Vagina (tissue), 2 donors: ENCODE measurements at regions not wholly inside any gene's neighbourhood (a gene's known extent, or its start where the extent isn't known, plus 50 kb on each side); places are given as distances from the start of the nearest gene placed in this dataset.

Experiments
- DNase-seq, 2 donors: peaks; one replicate each; pipeline ENCODE4 v3.0.0-alpha.2; 2017; ENCODE audit errors: extremely low spot score in 2 of 2
- H3K27ac ChIP-seq: fragments of 200-600 bp; sonication (generic); one replicate; pipeline ENCODE4 v1.5.1; 2019
- H3K27me3 ChIP-seq: fragments of 200-600 bp; sonication (generic); one replicate; pipeline ENCODE4 v1.5.1; 2019
- H3K36me3 ChIP-seq, 2 donors: fragments of 200-600 bp; sonication (generic); one replicate each; pipeline ENCODE4 v1.5.1; 2017 to 2019
- H3K4me1 ChIP-seq: fragments of 200-600 bp; sonication (generic); one replicate; pipeline ENCODE4 v1.5.1; 2019
- H3K4me3 ChIP-seq, 2 donors: fragments of 200-600 bp; sonication (generic); 1 replicate in 1 of 2; 2 replicates in 1 of 2; pipeline ENCODE4 v1.5.1; 2016 to 2019
- H3K9me3 ChIP-seq: fragments of 200-600 bp; sonication (generic); one replicate; pipeline ENCODE4 v1.5.1; 2019
- POLR2A ChIP-seq, 2 donors: fragments of 450-650 bp; IDR thresholded peaks; one replicate each; pipeline ENCODE4 v1.6.1; 2017; ENCODE audit warnings: antibody characterized with exemption in 2 of 2, mild to moderate bottlenecking in 2 of 2, moderate library complexity in 2 of 2
- POLR2AphosphoS5 ChIP-seq, 2 donors: sonication (generic); formaldehyde crosslinking; IDR thresholded peaks; one replicate each; pipeline ENCODE4 v1.9.0; 2017; ENCODE audit warnings: antibody characterized with exemption in 2 of 2, mild to moderate bottlenecking in 2 of 2, low read depth in 1 of 2; ENCODE audit not compliant: insufficient read depth in 1 of 2
- intact Hi-C: fragments of 100-400 bp; cut with DNase I; formaldehyde crosslinking; loops from one replicate; pipeline ENCODE4 v1.15.1; 2023
- TF ChIP-seq, protein P1 (sequence below), 3 experiments: fragments of 450-650 bp in 2 of 3; fragments of 200-600 bp in 1 of 3; sonication (generic) in 1 of 3; IDR thresholded peaks; one replicate each; pipeline ENCODE4 v1.5.1; 2017 to 2019; ENCODE audit warnings: antibody characterized with exemption in 3 of 3, mild to moderate bottlenecking in 2 of 3, moderate library complexity in 2 of 3

DNA sequence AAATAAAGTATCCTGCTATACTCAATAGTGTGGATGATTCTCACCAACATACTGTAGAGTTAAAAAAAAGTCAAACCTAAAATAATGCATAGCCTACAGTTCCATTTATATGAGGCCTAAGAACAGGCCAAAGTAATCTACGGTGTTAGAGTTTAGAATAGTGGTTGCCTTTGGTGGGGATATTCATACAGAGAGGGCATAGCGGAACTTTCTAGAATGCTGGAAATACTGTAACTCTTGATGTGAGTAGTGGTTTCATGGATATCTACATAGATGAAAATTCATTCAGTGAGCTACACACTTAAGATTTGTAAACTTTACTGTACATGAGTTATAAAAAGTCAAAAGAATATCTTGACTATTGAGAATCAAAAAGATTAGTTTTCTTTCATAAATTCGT is 349.9 kb upstream of the NFE2L3 start:
- intact Hi-C loops: no loop called here
- TF ChIP-seq POLR2A (IDR thresholded peaks at IDR 0.05) (no peak), POLR2AphosphoS5 (IDR thresholded peaks at IDR 0.05; ENCODE audit: insufficient read depth in 1 of 2, low read depth in 1 of 2) (no peak)
- TF ChIP-seq, protein P1, sequence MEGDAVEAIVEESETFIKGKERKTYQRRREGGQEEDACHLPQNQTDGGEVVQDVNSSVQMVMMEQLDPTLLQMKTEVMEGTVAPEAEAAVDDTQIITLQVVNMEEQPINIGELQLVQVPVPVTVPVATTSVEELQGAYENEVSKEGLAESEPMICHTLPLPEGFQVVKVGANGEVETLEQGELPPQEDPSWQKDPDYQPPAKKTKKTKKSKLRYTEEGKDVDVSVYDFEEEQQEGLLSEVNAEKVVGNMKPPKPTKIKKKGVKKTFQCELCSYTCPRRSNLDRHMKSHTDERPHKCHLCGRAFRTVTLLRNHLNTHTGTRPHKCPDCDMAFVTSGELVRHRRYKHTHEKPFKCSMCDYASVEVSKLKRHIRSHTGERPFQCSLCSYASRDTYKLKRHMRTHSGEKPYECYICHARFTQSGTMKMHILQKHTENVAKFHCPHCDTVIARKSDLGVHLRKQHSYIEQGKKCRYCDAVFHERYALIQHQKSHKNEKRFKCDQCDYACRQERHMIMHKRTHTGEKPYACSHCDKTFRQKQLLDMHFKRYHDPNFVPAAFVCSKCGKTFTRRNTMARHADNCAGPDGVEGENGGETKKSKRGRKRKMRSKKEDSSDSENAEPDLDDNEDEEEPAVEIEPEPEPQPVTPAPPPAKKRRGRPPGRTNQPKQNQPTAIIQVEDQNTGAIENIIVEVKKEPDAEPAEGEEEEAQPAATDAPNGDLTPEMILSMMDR (IDR thresholded peaks at IDR 0.05): no peak
- H3K27ac ChIP-seq: no peak overlapping the region

DNA sequence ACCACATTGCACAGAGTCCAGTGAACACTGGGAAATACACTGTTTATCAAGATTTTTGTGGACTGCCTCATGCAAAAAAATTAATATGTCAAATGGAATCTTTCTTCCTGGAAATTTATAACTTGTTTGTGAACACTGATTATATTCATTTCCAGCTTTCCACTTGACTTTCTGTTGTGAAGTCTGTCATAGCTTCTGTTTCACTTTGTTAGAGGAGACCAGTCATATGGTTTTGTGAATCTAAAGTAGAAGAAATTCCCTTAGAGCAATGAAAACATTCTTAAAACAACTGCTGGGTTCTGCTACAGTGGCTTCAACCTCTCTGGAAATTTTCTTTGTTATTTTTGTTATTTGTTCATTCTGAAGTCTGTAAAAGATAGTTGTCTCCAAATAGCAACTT is 349.5 kb upstream of the NFE2L3 start:
- no peak for DNase-seq
- Histone ChIP-seq H3K4me1 (peaks cover 7% of the 10 kb centered on the region), H3K36me3 (no peaks in the 10 kb centered on the region), H3K4me3 (no peak overlapping the region), H3K27me3 (no peaks in the 10 kb centered on the region), H3K27ac (no peak overlapping the region), H3K9me3 (no peaks in the 10 kb centered on the region)
- intact Hi-C loops: no loop called here
- TF ChIP-seq, protein P1 (IDR thresholded peaks at IDR 0.05): no peak
- no peak for TF ChIP-seq POLR2A (IDR thresholded peaks at IDR 0.05)
- no peak for TF ChIP-seq POLR2AphosphoS5 (IDR thresholded peaks at IDR 0.05; ENCODE audit: insufficient read depth in 1 of 2, low read depth in 1 of 2)

More for the DNA sequence above, 349.9 kb upstream of the NFE2L3 start:
- Histone ChIP-seq H3K4me3 (no peak overlapping the region), H3K4me1 (peaks cover 7% of the 10 kb centered on the region), H3K27me3 (no peaks in the 10 kb centered on the region), H3K36me3 (no peaks in the 10 kb centered on the region), H3K9me3 (no peaks in the 10 kb centered on the region)
- no peak for DNase-seq

DNA sequence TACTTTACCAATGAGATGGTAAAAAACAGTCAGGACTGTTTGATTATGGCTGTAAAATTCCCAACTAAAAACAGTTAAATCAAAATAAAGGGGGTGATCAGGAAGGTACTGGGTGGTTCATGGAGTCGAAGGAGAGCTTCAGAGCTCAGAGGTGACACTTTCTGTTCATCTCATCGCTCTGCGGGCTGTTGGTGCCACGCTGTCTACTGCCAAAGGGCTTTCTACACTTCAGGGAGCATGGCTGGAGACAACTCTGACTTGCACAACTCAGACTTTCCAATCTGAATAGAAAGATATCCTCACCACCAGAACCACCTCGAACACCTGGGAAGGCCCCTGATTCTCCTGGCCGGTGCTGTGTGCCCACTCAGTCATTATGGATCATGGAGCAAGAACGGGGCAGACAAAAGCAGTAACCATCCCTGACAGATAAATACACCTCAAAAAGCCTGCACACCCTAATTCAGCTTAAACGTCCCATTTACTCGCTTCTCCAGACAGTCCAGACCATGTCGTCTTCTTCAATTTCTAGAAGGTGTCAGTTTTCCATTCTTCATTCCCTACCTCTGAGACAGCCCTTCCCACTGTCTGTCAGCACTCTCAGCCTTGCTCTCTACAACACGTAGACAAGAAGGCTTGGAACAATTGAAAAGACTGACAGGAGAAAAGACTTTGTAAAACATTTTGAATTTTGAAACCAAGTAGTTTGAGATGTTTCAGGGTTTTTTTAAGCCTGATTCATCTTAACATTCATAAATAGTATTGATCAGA is 348.7 kb upstream of the NFE2L3 start:
- no peak for TF ChIP-seq POLR2A (IDR thresholded peaks at IDR 0.05)
- TF ChIP-seq POLR2AphosphoS5 (IDR thresholded peaks at IDR 0.05; ENCODE audit: insufficient read depth in 1 of 2, low read depth in 1 of 2): no peak
- TF ChIP-seq, protein P1 (IDR thresholded peaks at IDR 0.05): no peak
- no peak for DNase-seq
- no peaks in the 10 kb centered on the region for H3K36me3 ChIP-seq
- no peak overlapping the region for H3K27ac ChIP-seq
- H3K4me3 ChIP-seq: no peak overlapping the region
- peaks cover 7% of the 10 kb centered on the region for H3K4me1 ChIP-seq
- no peaks in the 10 kb centered on the region for H3K9me3 ChIP-seq
- H3K27me3 ChIP-seq: no peaks in the 10 kb centered on the region
- intact Hi-C loops: no loop called here

DNA sequence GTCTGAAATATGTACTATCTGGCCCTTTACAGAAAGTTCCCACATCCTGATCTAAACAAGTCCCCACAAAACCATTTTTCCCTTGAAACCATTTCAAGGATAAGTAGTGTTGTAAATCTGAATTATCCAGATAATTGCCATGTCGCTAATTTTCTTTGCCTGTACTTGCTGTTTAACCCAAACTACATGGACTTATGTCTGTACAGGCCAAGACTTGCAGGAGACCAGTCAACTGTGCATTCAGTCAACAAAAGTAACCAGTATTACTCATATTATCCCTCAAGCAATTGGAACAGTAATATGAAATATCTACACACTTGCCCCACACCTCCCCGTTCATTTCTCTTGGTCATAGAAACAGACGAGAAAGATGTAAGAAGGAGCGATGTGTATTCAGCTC is 347.8 kb upstream of the NFE2L3 start:
- Histone ChIP-seq H3K4me3 (no peak overlapping the region), H3K27ac (no peak overlapping the region), H3K36me3 (no peaks in the 10 kb centered on the region), H3K4me1 (peaks cover 7% of the 10 kb centered on the region), H3K9me3 (no peaks in the 10 kb centered on the region), H3K27me3 (no peaks in the 10 kb centered on the region)
- TF ChIP-seq, protein P1 (IDR thresholded peaks at IDR 0.05): no peak
- TF ChIP-seq POLR2AphosphoS5 (IDR thresholded peaks at IDR 0.05; ENCODE audit: insufficient read depth in 1 of 2, low read depth in 1 of 2): peak in 1 of 2 donors; percentile 64
- intact Hi-C loops: no loop called here
- DNase-seq: no peak

DNA sequence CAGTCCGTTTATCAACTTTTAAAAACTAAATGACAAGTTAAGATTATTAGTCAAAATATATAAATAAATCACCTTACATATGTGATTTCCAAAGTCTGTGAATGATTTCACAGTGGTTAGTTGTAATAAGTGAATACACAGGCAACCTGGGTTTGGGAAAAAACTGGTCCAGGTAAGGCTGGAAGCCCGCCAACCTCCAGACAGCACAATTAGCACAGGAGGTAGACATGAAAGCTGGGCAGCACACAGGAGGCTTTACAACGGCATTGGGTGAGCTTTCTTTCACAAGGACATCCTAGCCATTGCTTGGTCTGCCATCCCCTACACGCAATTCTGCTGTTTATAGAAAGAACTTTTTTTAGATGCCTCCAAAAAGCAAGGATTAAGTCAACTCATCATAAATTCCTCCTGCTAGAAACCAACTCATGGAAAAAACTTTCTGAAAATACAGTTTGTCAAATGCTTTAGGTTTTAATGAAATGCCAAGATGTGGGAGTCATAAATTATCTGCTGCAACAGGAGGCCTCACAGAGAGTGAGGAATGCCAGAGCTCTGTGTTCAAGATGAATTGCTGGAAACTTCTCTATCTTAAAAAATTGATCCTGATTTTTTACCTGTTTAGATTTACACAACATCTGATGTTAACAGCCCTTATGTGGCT is 346.8 kb upstream of the NFE2L3 start:
- no peaks in the 10 kb centered on the region for H3K36me3 ChIP-seq
- intact Hi-C loops: no loop called here
- H3K4me3 ChIP-seq: no peak overlapping the region
- no peak for DNase-seq
- TF ChIP-seq, protein P1 (IDR thresholded peaks at IDR 0.05): no peak
- no peak for TF ChIP-seq POLR2AphosphoS5 (IDR thresholded peaks at IDR 0.05; ENCODE audit: insufficient read depth in 1 of 2, low read depth in 1 of 2)
- TF ChIP-seq POLR2A (IDR thresholded peaks at IDR 0.05): no peak
- H3K4me1 ChIP-seq: peaks cover 7% of the 10 kb centered on the region
- no peaks in the 10 kb centered on the region for H3K27me3 ChIP-seq
- H3K27ac ChIP-seq: no peak overlapping the region
- no peaks in the 10 kb centered on the region for H3K9me3 ChIP-seq
